LNCAP (cell line): ENCODE measurements at regions not wholly inside any gene's neighbourhood (a gene's known extent, or its start where the extent isn't known, plus 50 kb on each side); places are given as distances from the start of the nearest gene placed in this dataset.

Experiments used
- CTCF ChIP-seq: fragments of 450-650 bp; IDR thresholded peaks from 2 replicates; pipeline ENCODE4 v1.5.1; 2017; ENCODE audit warnings: mild to moderate bottlenecking

DNA sequence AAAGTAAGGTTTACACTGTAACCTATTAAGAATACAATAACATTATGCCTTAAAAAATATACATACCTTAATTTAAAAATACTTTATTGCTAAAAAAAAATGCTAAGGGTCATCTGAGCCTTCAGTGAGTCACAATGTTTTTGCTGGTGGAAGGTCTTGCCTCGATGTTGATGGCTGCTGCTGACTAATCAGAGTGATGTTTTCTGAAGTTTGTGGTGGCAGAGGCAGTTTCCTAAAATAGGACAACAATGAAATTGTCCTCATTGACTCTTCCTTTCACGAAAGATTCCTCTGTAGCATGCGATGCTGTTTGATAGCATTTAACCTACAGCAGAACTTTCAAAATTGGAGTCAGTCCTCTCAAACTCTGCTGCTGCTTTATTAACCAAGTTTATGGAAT, 97.6 kb downstream of the FAT3 start:
- no peak for TF ChIP-seq CTCF

GRCh38 chr11:92324890-92325289, 100.3 kb downstream of the FAT3 start:
- TF ChIP-seq CTCF, result no peak

DNA sequence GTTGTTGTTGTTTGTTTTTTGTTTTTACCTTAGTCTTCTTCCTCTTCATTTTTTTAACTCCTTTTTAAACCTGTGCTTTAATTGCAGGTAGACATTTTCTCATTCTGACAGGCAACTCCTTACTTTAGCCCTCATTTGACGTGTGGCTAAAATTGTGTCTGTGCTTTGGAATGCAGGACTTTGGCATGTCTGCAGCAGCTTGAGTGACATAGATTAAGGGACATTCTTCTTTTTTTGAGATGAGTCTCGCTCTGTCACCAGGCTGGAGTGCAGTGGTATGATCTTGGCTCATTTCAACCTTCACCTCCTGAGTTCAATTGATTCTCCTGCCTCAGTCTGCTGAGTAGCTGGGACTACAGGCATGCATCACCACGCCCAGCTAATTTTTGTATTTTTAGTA, 100.8 kb downstream of the FAT3 start:
- TF ChIP-seq CTCF, result no peak

DNA sequence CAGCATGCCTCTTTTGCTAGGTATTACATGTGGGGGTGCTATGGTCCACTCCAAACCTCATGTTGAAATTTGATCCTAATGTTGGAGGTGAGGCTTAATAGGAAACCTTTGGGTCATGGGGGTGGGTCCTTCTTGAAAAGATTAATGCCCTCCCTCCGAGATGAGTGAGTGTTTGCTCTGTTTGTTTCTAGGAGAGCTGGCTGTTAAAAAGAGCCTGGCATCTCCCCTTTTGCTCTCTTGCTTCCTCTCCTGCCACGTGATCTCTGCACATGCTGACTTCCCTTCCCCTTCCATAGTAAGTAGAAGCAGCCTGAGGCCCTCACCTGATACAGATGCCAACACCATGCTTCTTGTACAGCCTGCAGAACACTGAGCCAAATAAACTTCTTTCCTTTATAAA, 104.5 kb downstream of the FAT3 start:
- no peak for TF ChIP-seq CTCF

GRCh38 chr11:92329646-92330045, 105.0 kb downstream of the FAT3 start:
- no peak for TF ChIP-seq CTCF

DNA sequence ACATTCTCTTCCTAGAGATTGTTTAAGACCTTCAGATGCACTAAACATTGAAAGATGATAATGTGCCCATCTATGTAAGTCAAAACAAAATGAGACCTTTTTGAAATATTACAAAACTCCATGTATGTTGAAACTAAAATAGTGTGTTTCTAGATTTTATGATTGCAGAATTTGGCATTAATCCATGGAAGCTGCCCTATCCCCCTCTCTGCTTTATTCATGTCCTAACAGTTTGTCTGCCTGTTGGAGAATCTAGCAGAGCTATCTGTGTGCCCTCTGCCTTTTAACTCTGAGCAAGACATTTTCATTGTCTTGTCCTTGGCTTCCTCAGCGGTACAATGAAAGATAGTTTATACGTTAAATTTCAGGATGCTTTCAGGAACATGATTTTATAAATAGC, 105.5 kb downstream of the FAT3 start:
- TF ChIP-seq CTCF, result no peak

- no peak for TF ChIP-seq CTCF
These were observed 108.4 kb downstream of the FAT3 start for GRCh38 chr11:92332986-92333385.

- TF ChIP-seq CTCF, result peak; percentile 62
These were observed 116.2 kb downstream of the FAT3 start for GRCh38 chr11:92340839-92341238.
